Cardiac fibroblast (primary cell): ENCODE measurements at regions not wholly inside any gene's neighbourhood (a gene's known extent, or its start where the extent isn't known, plus 50 kb on each side); places are given as distances from the start of the nearest gene placed in this dataset.

ENCODE experiments used
- DNase-seq, 2 donors: peaks; one replicate each; pipeline versions ENCODE4 v3.0.0 to v3.0.0-alpha.2; 2010; ENCODE audit warnings: low read depth in 2 of 2
- H3K4me3 ChIP-seq, 2 donors: replicated peaks in 1 of 2; 1 replicate in 1 of 2; 2 replicates in 1 of 2; pipeline ENCODE4 v1.5.1; 2011; ENCODE audit warnings: low read depth in 2 of 2, low read length in 2 of 2, mild to moderate bottlenecking in 2 of 2, moderate library complexity in 1 of 2
- TF ChIP-seq, protein P1 (sequence below): IDR thresholded peaks from one replicate; pipeline ENCODE4 v1.5.1; 2011; ENCODE audit warnings: low read depth, mild to moderate bottlenecking, low read length, inconsistent platforms

DNA sequence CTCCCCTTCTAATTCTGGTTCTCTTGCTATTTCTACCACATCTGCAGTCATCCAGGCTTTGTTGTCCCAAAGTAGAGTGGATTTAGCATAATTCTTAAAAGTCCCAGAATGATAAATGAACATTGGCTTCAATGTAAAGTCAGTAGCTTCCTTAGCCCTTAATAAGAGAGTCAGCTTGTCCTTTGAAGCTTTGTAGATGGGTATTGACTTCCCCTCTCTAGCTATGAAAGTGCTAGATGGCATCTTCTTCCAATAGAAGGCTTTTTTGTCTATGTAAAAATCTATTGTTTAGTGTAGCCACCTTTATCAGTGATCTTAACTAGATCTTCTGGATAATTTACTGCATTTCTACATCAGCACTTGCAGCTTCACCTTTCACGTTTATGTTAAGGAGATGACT, 181.4 kb upstream of the B3GALT2 start:
- DNase-seq = no peak
- H3K4me3 ChIP-seq = no peak overlapping the region
- TF ChIP-seq, protein P1, sequence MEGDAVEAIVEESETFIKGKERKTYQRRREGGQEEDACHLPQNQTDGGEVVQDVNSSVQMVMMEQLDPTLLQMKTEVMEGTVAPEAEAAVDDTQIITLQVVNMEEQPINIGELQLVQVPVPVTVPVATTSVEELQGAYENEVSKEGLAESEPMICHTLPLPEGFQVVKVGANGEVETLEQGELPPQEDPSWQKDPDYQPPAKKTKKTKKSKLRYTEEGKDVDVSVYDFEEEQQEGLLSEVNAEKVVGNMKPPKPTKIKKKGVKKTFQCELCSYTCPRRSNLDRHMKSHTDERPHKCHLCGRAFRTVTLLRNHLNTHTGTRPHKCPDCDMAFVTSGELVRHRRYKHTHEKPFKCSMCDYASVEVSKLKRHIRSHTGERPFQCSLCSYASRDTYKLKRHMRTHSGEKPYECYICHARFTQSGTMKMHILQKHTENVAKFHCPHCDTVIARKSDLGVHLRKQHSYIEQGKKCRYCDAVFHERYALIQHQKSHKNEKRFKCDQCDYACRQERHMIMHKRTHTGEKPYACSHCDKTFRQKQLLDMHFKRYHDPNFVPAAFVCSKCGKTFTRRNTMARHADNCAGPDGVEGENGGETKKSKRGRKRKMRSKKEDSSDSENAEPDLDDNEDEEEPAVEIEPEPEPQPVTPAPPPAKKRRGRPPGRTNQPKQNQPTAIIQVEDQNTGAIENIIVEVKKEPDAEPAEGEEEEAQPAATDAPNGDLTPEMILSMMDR = no peak

DNA sequence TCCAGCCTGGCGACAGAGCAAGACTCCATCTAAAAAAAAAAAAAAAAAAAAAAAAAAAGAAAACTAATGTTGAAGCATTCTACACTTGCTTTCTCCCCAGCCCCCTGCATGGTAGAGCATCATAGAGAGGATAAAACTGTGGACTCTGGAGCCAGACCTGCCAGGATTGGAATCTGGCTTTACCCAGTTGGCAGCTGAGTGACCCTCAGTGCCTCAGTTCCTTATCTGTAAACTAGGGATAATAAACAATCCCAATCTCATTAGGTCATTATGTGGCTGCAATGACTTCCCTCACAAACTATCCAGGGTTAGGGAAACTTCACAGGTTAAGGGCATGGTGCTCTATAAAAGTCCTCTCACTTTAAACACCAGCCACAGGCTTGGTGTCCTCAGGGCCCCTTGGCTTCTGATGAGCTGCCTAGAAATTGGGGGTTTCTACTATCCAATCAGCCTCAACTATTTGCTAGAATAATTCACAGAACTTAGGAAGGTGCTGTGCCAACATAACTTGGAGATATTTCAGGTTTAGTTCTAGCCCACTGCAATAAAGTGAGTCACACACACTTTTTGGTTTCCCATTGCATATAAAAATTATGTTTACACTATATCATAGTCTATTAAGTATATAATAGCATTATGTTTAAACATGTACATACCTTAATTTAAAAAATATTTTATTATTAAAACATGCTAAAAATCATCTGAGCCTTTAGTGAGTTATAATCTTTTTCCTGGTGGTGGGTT, 180.5 kb upstream of the B3GALT2 start:
- DNase-seq = no peak
- TF ChIP-seq, protein P1 = no peak
- no peak overlapping the region for H3K4me3 ChIP-seq

DNA sequence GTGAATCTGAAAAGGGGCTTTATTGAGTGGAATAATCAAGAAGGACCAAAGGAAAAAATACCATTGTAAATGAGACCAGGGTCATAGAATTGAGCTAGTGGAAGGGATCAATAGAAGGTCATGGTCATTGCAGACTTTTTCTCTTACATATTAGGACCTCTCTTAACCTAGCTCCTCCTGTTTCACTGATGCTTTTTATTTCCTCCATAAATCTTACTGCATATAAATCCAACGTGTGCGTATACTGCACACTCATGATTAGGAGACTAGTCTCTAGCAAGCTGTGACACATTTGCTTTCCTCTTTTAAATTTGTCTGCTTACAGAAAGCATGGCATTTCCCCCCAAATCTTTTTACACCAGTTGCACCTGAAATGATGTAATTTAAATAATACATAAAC, 179.6 kb upstream of the B3GALT2 start:
- H3K4me3 ChIP-seq = no peak overlapping the region
- TF ChIP-seq, protein P1 = no peak
- DNase-seq = no peak

DNA sequence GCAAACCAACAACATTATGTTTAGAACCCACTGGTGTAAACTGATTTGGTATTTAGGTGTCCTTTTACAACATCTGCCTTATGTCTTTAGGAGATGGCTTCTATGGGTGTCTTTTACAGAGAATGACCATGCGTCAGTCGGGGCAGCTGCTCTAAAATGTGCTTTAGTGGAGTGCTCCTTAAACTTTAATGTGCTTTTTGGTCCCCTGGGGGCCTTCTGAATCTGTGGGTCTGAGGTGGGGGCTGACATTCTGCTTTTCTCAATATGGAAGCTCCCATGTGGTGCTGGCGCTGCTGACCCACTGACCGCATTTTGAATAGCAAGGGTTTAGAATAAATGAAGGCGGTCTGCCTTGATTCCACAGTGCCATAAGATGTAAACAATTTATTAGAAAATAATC, 173.2 kb upstream of the B3GALT2 start:
- no peak overlapping the region for H3K4me3 ChIP-seq
- TF ChIP-seq, protein P1 = no peak
- DNase-seq = no peak

DNA sequence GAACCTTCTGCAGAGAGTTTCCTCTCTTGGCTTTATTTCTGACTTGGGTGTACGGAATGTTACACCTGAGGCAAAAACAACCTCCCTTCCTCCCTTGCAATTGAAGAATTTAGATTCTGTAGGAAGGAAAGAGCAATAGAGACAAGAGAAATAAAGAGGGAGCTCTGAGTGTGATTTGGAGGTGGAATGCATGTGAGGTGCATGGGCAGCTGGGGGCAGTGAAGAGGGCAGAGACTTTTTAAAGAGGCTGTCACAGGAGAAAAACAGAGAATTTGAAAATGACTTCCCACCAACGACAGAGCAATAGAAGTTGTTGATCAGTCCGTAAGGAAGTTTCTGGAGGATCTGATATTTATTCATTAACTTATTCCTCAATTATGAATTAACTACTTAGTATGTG, 172.0 kb upstream of the B3GALT2 start:
- no peak for DNase-seq
- TF ChIP-seq, protein P1 = no peak
- H3K4me3 ChIP-seq = no peak overlapping the region

DNA sequence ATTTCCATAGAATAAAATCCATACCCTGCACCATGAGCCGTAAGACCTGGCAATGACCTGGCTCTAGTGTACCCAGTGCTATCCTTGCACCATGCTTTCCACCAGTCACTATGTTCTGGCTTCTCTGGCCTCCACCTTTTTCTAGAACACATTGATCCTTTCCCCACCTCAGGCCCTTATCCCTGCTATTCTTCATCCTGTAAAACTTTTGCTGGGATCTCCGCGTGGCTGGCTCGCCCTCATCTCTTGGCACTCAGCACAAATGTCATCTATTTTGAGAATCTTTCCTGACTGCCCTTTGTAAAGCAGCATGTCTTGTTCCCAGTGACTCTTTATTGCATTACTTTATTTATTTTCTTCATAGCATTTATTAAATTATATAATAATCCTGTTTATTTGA, 169.8 kb upstream of the B3GALT2 start:
- no peak overlapping the region for H3K4me3 ChIP-seq
- TF ChIP-seq, protein P1 = no peak
- no peak for DNase-seq

DNA sequence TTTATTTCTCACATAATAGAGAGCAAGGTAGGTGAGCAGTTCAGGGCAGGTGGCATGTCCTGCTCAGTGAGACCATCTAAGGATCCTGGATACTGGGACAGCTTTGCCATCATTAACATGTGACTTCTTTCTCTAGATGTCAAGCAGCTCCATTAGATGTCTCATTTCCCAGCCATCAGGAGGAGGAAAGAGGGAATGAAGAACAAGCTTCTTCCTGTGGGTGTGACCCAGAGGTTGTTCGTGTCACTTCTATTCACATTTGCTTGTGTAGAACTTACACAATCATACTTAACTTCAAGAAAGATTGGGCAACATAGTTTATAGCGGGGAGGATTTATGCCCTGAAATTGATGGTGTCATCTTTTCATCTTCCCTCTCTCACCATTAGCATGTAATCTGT, 169.2 kb upstream of the B3GALT2 start:
- H3K4me3 ChIP-seq = no peak overlapping the region
- DNase-seq = no peak

More for the DNA sequence above, 169.2 kb upstream of the B3GALT2 start:
- TF ChIP-seq, protein P1 = no peak
